ENCODE measurements at regions not wholly inside any gene's neighbourhood (a gene's known extent, or its start where the extent isn't known, plus 50 kb on each side); places are given as distances from the start of the nearest gene placed in this dataset.

GRCh38 chr17:79286440-79286839 is 211.8 kb downstream of the ENGASE start:
- dilution Hi-C loops (cut with MboI; ENCODE audit: extremely low pct_ligation_motif_present, low sequenced_read_pairs): no loop called here
- no peak overlapping the region for H2AFZ ChIP-seq (ENCODE audit: low read depth, low read length)
- CTCF ChIA-PET: no interaction called here
- DNase-seq (ENCODE audit: low read depth, low spot score): no peak
- no peaks in the 10 kb centered on the region for H3K9me3 ChIP-seq (replicated peaks; ENCODE audit: control insufficient read depth, insufficient read depth, low read length)
- no peak overlapping the region for H3K4me3 ChIP-seq (replicated peaks in 1 of 3; ENCODE audit: insufficient read depth in 1 of 3, low read depth in 1 of 3, low read length in 3 of 3)
- H3K79me2 ChIP-seq (ENCODE audit: control insufficient read depth, insufficient read depth, low read length): no peaks in the 10 kb centered on the region
- no peak for FAIRE-seq
- no peaks in the 10 kb centered on the region for H3K9me1 ChIP-seq (replicated peaks; ENCODE audit: control insufficient read depth, extremely low read depth, insufficient read depth, low read length)
- intact Hi-C loops (cut with micrococcal nuclease): no loop called here
- POLR2A ChIA-PET: no interaction called here
- no peak overlapping the region for H3K4me2 ChIP-seq (ENCODE audit: insufficient read depth, low read length)
- no peaks in the 10 kb centered on the region for H3K4me1 ChIP-seq (ENCODE audit: control insufficient read depth, extremely low read depth, insufficient read depth, low read length)
- no peak overlapping the region for H3K27ac ChIP-seq (ENCODE audit: insufficient read depth, low read depth, low read length)
- TF ChIP-seq EZH2 (IDR thresholded peaks at IDR 0.05; ENCODE audit: borderline replicate concordance, low read depth, low read length, severe bottlenecking): no peak
- TF ChIP-seq MYC (IDR thresholded peaks at IDR 0.05; ENCODE audit: low read depth, low read length): no peak
- no peak for TF ChIP-seq POLR2AphosphoS5 (IDR thresholded peaks at IDR 0.05; ENCODE audit: insufficient read depth, low read depth, low read length)
- H3K27me3 ChIP-seq (ENCODE audit: control insufficient read depth in 2 of 2, insufficient read depth in 2 of 2, low read length in 2 of 2): no peaks in the 10 kb centered on the region
- BruUV-seq (replicated peaks): no TSS peak
- no peaks in the 10 kb centered on the region for H3K36me3 ChIP-seq (ENCODE audit: control insufficient read depth in 2 of 2, extremely low read depth in 1 of 2, insufficient read depth in 2 of 2, low read length in 2 of 2)
- no peak overlapping the region for H3K9ac ChIP-seq (replicated peaks; ENCODE audit: extremely low read depth, insufficient read depth, low read length)
- no peaks in the 10 kb centered on the region for H4K20me1 ChIP-seq (replicated peaks; ENCODE audit: control insufficient read depth, extremely low read depth, insufficient read depth, low read length)

- Histone ChIP-seq H3K4me2 (ENCODE audit: insufficient read depth, low read length) (no peak overlapping the region), H3K4me3 (replicated peaks in 1 of 3; ENCODE audit: insufficient read depth in 1 of 3, low read depth in 1 of 3, low read length in 3 of 3) (no peak overlapping the region), H3K36me3 (ENCODE audit: control insufficient read depth in 2 of 2, extremely low read depth in 1 of 2, insufficient read depth in 2 of 2, low read length in 2 of 2) (no peaks in the 10 kb centered on the region), H3K9ac (replicated peaks; ENCODE audit: extremely low read depth, insufficient read depth, low read length) (no peak overlapping the region), H3K79me2 (ENCODE audit: control insufficient read depth, insufficient read depth, low read length) (no peaks in the 10 kb centered on the region), H2AFZ (ENCODE audit: low read depth, low read length) (no peak overlapping the region), H3K27ac (ENCODE audit: insufficient read depth, low read depth, low read length) (no peak overlapping the region), H3K27me3 (ENCODE audit: control insufficient read depth in 2 of 2, insufficient read depth in 2 of 2, low read length in 2 of 2) (no peaks in the 10 kb centered on the region), H3K9me3 (replicated peaks; ENCODE audit: control insufficient read depth, insufficient read depth, low read length) (no peaks in the 10 kb centered on the region), H3K9me1 (replicated peaks; ENCODE audit: control insufficient read depth, extremely low read depth, insufficient read depth, low read length) (no peaks in the 10 kb centered on the region), H3K4me1 (ENCODE audit: control insufficient read depth, extremely low read depth, insufficient read depth, low read length) (no peaks in the 10 kb centered on the region), H4K20me1 (replicated peaks; ENCODE audit: control insufficient read depth, extremely low read depth, insufficient read depth, low read length) (no peaks in the 10 kb centered on the region)
- intact Hi-C loops (cut with micrococcal nuclease): no loop called here
- FAIRE-seq: no peak
- TF ChIP-seq EZH2 (IDR thresholded peaks at IDR 0.05; ENCODE audit: borderline replicate concordance, low read depth, low read length, severe bottlenecking) (no peak), MYC (IDR thresholded peaks at IDR 0.05; ENCODE audit: low read depth, low read length) (no peak), MAX (IDR thresholded peaks at IDR 0.05; ENCODE audit: insufficient read depth, insufficient read length) (no peak), POLR2A (IDR thresholded peaks at IDR 0.05; ENCODE audit: low read depth, low read length) (no peak), JUN (IDR thresholded peaks at IDR 0.05; ENCODE audit: borderline replicate concordance, insufficient read depth, insufficient read length, low read depth) (no peak)
- BruUV-seq (replicated peaks): no TSS peak
- dilution Hi-C loops (cut with MboI; ENCODE audit: extremely low pct_ligation_motif_present, low sequenced_read_pairs): no loop called here
- DNase-seq (ENCODE audit: low read depth, low spot score): no peak
- POLR2A ChIA-PET: no interaction called here
- CTCF ChIA-PET: no interaction called here
Observed at GRCh38 chr17:79285973-79286372, 211.3 kb downstream of the ENGASE start.
